ENCODE measurements at regions not wholly inside any gene's neighbourhood (a gene's known extent, or its start where the extent isn't known, plus 50 kb on each side); places are given as distances from the start of the nearest gene placed in this dataset.

GRCh38 chr1:209063767-209064659 is 519.5 kb upstream of the CAMK1G start:
- TF ChIP-seq CTCF (IDR thresholded peaks at IDR 0.05) (no peak), POLR2AphosphoS5 (IDR thresholded peaks at IDR 0.05) (no peak), POLR2A (IDR thresholded peaks at IDR 0.05) (no peak)
